ENCODE measurements at regions not wholly inside any gene's neighbourhood (a gene's known extent, or its start where the extent isn't known, plus 50 kb on each side); places are given as distances from the start of the nearest gene placed in this dataset.

GRCh38 chr1:56223968-56224367, 355.4 kb downstream of the PLPP3 start:
- ChIA-PET CTCF (no interaction called here), POLR2A (no interaction called here)
- DNase-seq (ENCODE audit: low read depth, low spot score) = no peak
- TF ChIP-seq, protein P1, sequence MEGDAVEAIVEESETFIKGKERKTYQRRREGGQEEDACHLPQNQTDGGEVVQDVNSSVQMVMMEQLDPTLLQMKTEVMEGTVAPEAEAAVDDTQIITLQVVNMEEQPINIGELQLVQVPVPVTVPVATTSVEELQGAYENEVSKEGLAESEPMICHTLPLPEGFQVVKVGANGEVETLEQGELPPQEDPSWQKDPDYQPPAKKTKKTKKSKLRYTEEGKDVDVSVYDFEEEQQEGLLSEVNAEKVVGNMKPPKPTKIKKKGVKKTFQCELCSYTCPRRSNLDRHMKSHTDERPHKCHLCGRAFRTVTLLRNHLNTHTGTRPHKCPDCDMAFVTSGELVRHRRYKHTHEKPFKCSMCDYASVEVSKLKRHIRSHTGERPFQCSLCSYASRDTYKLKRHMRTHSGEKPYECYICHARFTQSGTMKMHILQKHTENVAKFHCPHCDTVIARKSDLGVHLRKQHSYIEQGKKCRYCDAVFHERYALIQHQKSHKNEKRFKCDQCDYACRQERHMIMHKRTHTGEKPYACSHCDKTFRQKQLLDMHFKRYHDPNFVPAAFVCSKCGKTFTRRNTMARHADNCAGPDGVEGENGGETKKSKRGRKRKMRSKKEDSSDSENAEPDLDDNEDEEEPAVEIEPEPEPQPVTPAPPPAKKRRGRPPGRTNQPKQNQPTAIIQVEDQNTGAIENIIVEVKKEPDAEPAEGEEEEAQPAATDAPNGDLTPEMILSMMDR (IDR thresholded peaks at IDR 0.05; ENCODE audit: insufficient read depth, low read length, missing control alignments) = no peak
- no peak overlapping the region for H3K4me3 ChIP-seq (ENCODE audit: low read depth, low read length)

DNA sequence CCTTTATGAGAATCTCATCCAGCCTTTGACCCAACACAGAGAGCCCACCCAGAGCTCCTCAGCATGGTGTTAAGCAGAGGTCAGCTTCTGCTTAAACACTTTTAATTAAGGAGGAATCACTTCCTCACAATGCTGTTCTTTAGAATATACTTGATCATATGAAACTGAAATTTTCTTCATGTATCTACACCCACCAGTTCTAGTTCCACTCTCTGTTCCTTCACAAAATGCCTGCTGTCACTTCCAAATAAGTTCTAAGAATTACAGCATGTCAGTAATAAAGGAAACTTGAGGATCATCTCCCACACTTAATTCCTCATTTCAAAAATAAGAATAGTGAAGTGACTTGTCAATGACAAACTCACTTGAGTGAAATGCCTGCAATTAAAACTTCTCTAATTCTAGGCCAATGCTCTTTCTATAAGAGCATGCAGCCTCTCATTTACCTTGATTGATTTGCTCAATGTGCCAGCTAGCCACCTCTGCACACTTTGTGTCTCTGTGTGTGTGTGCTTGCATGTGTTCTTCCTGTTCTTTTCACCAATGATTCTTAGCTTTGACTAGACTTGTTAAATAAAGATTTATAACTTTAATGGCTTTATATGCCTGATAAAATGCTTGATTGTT, 356.3 kb downstream of the PLPP3 start:
- TF ChIP-seq, protein P1 (IDR thresholded peaks at IDR 0.05; ENCODE audit: insufficient read depth, low read length, missing control alignments) = no peak
- ChIA-PET CTCF (no interaction called here), POLR2A (no interaction called here)
- no peak for DNase-seq (ENCODE audit: low read depth, low spot score)
- no peak overlapping the region for H3K4me3 ChIP-seq (ENCODE audit: low read depth, low read length)

DNA sequence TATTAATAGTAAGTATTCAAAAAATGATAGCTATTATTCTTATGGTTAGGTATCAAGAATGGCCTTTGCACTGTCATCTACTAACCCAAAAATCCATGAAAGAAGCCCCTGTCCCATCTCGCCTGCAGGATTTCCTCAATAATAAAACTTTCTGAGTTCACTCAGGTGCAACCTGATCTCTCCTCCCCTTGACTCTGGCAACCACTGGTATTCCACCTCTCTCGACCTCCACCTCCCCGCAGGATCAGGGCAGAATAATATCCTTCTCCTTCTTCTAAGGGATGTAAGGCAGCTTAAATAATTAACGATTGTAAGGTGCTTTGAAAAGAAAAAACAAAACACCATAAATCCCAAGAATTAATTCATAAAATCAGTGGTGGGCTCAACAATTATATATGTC, 359.3 kb downstream of the PLPP3 start:
- DNase-seq (ENCODE audit: low read depth, low spot score) = no peak
- CTCF ChIA-PET = no interaction called here
- POLR2A ChIA-PET = no interaction called here
- H3K4me3 ChIP-seq (ENCODE audit: low read depth, low read length) = no peak overlapping the region
- TF ChIP-seq, protein P1 (IDR thresholded peaks at IDR 0.05; ENCODE audit: insufficient read depth, low read length, missing control alignments) = no peak

- no peak overlapping the region for H3K4me3 ChIP-seq (ENCODE audit: low read depth, low read length)
- DNase-seq (ENCODE audit: low read depth, low spot score) = no peak
- ChIA-PET POLR2A (no interaction called here), CTCF (no interaction called here)
- TF ChIP-seq, protein P1 (IDR thresholded peaks at IDR 0.05; ENCODE audit: insufficient read depth, low read length, missing control alignments) = no peak
Observed at GRCh38 chr1:56218023-56218422, 361.3 kb downstream of the PLPP3 start.

DNA sequence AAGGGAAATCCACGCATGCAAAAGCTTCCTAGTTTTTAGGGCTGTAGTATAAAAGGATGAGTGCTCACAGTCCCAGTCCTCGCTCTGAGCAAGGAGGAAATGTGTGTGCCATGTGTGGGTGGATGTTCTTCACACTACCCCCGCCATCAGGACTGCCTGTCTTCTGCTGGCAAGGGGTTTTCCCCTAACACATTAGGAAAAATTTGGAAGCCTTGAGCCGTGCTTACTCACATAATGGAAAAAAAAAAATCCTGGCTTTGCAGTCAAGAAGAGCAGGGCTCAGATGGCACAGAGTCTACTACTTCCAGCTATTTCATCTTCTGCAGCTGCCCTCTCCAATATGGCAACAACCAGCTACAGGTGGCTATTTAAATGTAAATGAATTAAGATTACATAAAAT, 363.1 kb downstream of the PLPP3 start:
- ChIA-PET CTCF (no interaction called here), POLR2A (no interaction called here)
- H3K4me3 ChIP-seq (ENCODE audit: low read depth, low read length) = no peak overlapping the region
- peak; percentile 33 for DNase-seq (ENCODE audit: low read depth, low spot score)
- TF ChIP-seq, protein P1 (IDR thresholded peaks at IDR 0.05; ENCODE audit: insufficient read depth, low read length, missing control alignments) = no peak

DNA sequence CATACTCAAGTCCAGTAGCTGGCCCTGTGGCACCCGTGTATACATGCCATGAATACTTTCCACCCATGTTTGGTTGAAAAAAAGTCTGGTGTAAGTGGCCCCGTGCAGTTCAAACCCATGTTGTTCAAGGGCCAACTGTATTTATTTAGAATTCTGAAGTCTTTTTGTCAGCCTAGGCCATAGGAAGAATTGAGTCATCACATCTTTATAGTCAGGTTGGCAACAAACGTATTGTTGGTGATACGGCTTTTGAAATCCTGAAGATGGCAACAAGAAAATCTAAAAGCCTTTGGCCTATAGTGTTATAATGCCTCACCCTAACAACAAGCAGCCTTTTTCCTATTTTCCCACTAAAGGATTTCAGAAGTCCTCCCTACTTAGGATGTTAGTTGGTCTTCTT, 363.6 kb downstream of the PLPP3 start:
- ChIA-PET POLR2A (no interaction called here), CTCF (no interaction called here)
- H3K4me3 ChIP-seq (ENCODE audit: low read depth, low read length) = no peak overlapping the region
- no peak for DNase-seq (ENCODE audit: low read depth, low spot score)
- TF ChIP-seq, protein P1 (IDR thresholded peaks at IDR 0.05; ENCODE audit: insufficient read depth, low read length, missing control alignments) = no peak

Measured in AG04449 (cell line).